ENCODE measurements at regions not wholly inside any gene's neighbourhood (a gene's known extent, or its start where the extent isn't known, plus 50 kb on each side); places are given as distances from the start of the nearest gene placed in this dataset.

DNA sequence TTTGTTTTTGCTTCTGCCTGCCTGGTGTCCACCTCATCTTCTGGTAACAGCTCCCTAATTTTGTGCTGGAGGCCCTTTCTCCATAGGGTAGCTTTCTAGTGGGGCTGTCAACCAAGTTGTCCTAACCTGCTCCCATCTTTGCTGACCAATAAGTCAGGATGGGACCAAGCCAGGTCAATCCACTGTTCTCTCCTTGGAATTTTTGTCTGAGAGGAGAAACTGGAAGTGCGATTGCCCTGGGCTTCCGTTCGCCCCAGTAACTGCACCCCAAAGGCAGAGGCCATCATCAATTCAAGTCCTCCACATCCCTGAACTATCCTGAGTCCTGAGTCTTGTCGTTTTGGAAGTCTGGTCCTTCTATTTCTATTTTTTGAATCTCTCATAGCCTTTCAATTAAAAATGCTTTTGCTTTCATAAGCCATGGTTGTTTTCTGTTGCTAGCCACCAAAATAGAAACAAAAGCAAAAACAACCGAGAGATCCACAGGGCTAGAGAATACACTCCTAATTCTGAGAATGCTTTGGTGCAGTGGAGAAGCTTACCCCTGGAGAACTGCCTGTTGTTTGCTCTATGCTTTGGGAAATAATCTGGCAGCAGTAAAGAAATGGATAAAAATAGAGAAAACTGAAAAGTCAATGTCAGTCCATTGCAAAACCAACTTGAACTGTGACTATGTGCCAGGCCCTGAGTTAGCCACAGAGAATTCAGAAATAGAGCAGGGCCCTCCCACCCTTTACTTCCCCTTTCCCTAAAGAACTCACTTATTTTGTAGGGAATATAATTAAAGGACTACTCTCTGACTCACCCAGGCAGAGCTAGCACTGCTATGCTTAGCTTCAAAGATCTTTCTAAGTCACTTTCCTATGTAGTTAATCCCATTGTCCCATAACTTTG lies 368.1 kb downstream of the CXCL12 start:
- DNase-seq (ENCODE audit: low read depth) = no peak
- no peak overlapping the region for H3K4me3 ChIP-seq (replicated peaks; ENCODE audit: low read depth, low read length)
- TF ChIP-seq, protein P1, sequence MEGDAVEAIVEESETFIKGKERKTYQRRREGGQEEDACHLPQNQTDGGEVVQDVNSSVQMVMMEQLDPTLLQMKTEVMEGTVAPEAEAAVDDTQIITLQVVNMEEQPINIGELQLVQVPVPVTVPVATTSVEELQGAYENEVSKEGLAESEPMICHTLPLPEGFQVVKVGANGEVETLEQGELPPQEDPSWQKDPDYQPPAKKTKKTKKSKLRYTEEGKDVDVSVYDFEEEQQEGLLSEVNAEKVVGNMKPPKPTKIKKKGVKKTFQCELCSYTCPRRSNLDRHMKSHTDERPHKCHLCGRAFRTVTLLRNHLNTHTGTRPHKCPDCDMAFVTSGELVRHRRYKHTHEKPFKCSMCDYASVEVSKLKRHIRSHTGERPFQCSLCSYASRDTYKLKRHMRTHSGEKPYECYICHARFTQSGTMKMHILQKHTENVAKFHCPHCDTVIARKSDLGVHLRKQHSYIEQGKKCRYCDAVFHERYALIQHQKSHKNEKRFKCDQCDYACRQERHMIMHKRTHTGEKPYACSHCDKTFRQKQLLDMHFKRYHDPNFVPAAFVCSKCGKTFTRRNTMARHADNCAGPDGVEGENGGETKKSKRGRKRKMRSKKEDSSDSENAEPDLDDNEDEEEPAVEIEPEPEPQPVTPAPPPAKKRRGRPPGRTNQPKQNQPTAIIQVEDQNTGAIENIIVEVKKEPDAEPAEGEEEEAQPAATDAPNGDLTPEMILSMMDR (IDR thresholded peaks at IDR 0.05; ENCODE audit: low read length, missing control alignments) = no peak

DNA sequence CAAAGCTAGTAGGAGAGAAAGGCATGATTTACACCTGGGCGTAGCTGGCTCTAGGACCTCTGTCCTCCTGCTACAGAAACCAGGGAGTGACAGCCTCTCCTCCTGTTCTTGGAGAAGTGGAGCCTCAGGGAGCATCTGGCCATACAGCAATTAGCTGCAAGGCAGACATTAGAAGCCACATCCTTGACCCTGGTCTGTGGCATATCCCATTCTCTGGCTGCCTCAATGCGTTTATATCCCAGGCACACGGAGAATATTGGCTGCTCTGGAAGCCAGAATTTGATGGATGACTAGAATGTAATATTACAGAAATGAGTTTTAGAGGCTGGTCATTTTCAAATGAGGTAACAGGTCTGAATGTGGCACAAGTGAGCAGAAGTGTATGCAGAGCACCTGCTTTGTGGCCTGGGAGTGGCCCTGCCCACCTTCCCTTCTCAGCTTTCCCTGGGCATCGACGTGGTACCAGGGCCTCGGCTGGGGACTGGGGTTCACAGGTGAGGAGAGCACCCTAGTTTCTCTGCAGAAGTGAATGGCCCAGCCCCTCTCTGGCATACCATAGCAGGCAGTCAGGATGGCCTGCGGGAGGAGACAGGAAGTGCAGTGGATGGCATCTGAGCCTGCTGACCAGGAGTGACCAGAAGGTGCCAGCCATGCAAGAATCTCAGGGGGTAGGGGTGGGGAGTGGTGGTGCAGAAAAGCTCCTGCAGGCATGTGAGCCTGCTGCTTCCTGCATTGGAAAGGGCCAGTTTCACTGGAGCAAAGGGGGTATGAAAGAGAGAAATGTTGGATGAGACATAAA lies 367.2 kb upstream of the ZNF32 start:
- H3K4me3 ChIP-seq (replicated peaks; ENCODE audit: low read depth, low read length) = no peak overlapping the region
- no peak for DNase-seq (ENCODE audit: low read depth)
- TF ChIP-seq, protein P1 (IDR thresholded peaks at IDR 0.05; ENCODE audit: low read length, missing control alignments) = no peak

DNA sequence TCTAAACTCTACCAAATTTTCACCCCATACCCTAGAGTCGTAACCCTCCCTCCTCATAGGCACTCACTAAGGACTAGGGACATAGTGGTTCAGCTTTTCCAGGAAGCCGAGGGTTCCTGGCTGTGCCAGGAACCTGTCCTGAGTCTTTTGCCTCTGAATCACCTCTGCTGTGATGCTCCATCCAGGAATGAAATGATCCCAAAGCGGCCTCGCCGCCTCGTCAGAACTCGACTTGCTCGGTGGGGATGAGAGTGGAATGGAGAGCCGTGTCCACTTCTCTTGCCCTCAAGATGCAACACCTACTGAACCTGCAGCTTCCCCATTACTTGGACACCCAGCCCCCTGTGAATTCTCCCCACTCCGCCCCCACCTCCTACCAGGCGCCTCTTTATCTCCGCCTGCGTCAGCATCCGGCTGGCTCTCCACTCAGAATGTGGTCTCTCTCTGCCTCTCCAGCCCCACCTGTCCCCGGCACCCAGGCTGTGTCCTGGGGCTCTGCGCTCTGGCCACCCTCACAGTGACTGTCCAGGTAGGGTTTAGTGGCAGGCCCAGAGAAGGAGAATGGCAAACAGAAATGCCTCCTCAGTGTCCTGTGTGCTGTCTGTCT lies 366.1 kb upstream of the ZNF32 start:
- DNase-seq (ENCODE audit: low read depth) = no peak
- TF ChIP-seq, protein P1 (IDR thresholded peaks at IDR 0.05; ENCODE audit: low read length, missing control alignments) = no peak
- no peak overlapping the region for H3K4me3 ChIP-seq (replicated peaks; ENCODE audit: low read depth, low read length)

DNA sequence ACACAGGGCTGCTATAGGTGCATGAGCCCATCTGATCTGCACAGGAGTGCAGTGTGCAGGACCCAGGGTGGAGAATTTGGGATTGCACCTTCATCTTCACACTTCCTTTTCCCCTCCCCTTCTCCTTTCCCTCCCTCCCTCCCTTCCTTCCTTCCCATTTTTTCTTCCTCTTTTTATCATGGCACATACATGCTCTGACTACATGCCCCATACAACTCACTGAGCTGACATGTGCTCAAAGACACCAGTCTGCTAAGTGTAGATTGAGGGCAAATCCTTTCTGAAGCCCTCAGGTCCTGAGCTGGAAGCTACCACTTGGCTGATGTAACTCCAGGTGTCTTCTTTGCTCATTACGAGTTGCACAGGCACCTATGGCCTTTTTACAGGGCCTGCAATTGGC lies 365.3 kb upstream of the ZNF32 start:
- H3K4me3 ChIP-seq (replicated peaks; ENCODE audit: low read depth, low read length) = no peak overlapping the region
- DNase-seq (ENCODE audit: low read depth) = no peak
- TF ChIP-seq, protein P1 (IDR thresholded peaks at IDR 0.05; ENCODE audit: low read length, missing control alignments) = no peak

DNA sequence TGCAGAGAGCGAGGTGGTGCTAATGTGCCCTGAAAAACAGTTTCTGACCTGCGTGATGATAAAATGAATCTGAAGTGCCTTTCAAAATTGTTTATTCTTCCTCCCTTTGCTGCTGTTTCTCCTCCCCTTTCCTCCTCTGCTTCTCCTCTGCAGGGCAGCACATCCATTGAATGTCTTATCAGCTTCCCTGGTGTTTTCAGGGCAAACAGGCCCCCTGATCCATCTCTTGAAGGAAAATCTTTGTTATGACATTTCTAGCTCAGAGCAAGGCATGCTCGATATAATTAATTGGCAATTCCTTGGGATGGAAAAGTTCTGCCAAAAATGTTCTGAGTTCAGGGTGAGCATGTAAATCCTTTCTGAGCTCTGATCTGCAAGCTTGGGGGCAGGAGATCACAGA lies 364.2 kb upstream of the ZNF32 start:
- no peak overlapping the region for H3K4me3 ChIP-seq (replicated peaks; ENCODE audit: low read depth, low read length)
- TF ChIP-seq, protein P1 (IDR thresholded peaks at IDR 0.05; ENCODE audit: low read length, missing control alignments) = no peak
- DNase-seq (ENCODE audit: low read depth) = no peak

DNA sequence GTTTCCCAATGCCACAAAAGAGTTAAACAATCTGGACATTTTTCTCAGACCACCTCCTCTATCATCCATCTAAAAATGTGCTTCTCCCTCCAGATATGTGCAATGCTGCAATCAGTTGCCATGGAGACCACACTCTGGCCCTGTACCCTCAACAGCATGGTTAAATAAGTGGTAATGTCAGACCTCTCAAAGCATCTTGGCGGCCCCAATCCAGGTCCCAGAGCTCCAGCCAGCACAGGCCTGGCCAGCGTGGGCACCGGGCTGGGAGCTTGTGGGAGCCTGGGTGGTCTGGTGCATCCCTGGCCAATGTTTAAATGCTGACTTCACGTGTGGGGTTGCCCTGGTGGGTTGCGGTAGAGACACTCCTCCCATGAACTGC lies 362.9 kb upstream of the ZNF32 start:
- DNase-seq (ENCODE audit: low read depth) = no peak

More for the DNA sequence above, 362.9 kb upstream of the ZNF32 start:
- TF ChIP-seq, protein P1 (IDR thresholded peaks at IDR 0.05; ENCODE audit: low read length, missing control alignments) = no peak
- H3K4me3 ChIP-seq (replicated peaks; ENCODE audit: low read depth, low read length) = no peak overlapping the region

Measured in fibroblast of pulmonary artery (primary cell).